Lower lobe of right lung (tissue), 2 donors: ENCODE measurements at regions not wholly inside any gene's neighbourhood (a gene's known extent, or its start where the extent isn't known, plus 50 kb on each side); places are given as distances from the start of the nearest gene placed in this dataset.

Experiments
- ATAC-seq, 2 donors: fragments of 200-7000 bp; cut with Tn5 transposase; one replicate each; pipeline ENCODE4 v1.9.1; 2020 to 2022; ENCODE audit warnings: mild to moderate bottlenecking in 2 of 2, moderate library complexity in 2 of 2
- DNase-seq: peaks from one replicate; pipeline ENCODE4 v3.0.0-alpha.2; 2020
- H3K27ac ChIP-seq: fragments of 200-600 bp; one replicate; pipeline ENCODE4 v1.8.0; 2022
- H3K27me3 ChIP-seq: fragments of 200-600 bp; one replicate; pipeline ENCODE4 v1.8.0; 2022; ENCODE audit warnings: low read depth
- H3K36me3 ChIP-seq: fragments of 200-600 bp; one replicate; pipeline ENCODE4 v1.8.0; 2022; ENCODE audit warnings: mild to moderate bottlenecking
- H3K4me1 ChIP-seq: fragments of 200-600 bp; one replicate; pipeline ENCODE4 v1.8.0; 2022
- H3K4me3 ChIP-seq: fragments of 200-600 bp; one replicate; pipeline ENCODE4 v1.8.0; 2022; ENCODE audit warnings: mild to moderate bottlenecking
- H3K9me3 ChIP-seq: fragments of 200-600 bp; one replicate; pipeline ENCODE4 v1.8.0; 2022
- CTCF ChIP-seq: fragments of 200-600 bp; IDR thresholded peaks from one replicate; pipeline ENCODE4 v1.8.0; 2022; ENCODE audit warnings: antibody characterized with exemption, mild to moderate bottlenecking
- intact Hi-C: fragments of 100-400 bp; cut with DNase I; formaldehyde crosslinking; loops from one replicate; pipeline ENCODE4 v1.11.0; 2022
- donor health status: DM: no; HTN: yes; CAD: no; lungs with severe emphysema.

GRCh38 chr5:85170183-85170582 lies 785.5 kb upstream of the EDIL3 start:
- TF ChIP-seq CTCF, result no peak
- no peak overlapping the region for H3K27ac ChIP-seq
- H3K4me3 ChIP-seq, result no peak overlapping the region
- intact Hi-C loops, result no loop called here
- H3K4me1 ChIP-seq, result no peaks in the 10 kb centered on the region
- H3K9me3 ChIP-seq, result no peaks in the 10 kb centered on the region
- no peaks in the 10 kb centered on the region for H3K27me3 ChIP-seq
- ATAC-seq (no peak), DNase-seq (no peak)
- H3K36me3 ChIP-seq, result no peaks in the 10 kb centered on the region

GRCh38 chr5:85173469-85173868 lies 788.8 kb upstream of the EDIL3 start:
- H3K4me1 ChIP-seq, result no peaks in the 10 kb centered on the region
- intact Hi-C loops, result no loop called here
- no peak for TF ChIP-seq CTCF
- H3K27ac ChIP-seq, result no peak overlapping the region
- ATAC-seq (no peak), DNase-seq (no peak)
- no peak overlapping the region for H3K4me3 ChIP-seq
- no peaks in the 10 kb centered on the region for H3K27me3 ChIP-seq
- H3K36me3 ChIP-seq, result no peaks in the 10 kb centered on the region
- no peaks in the 10 kb centered on the region for H3K9me3 ChIP-seq

- H3K4me3 ChIP-seq, result no peak overlapping the region
- H3K36me3 ChIP-seq, result no peaks in the 10 kb centered on the region
- DNase-seq (no peak), ATAC-seq (no peak)
- intact Hi-C loops, result no loop called here
- no peak for TF ChIP-seq CTCF
- H3K27me3 ChIP-seq, result no peaks in the 10 kb centered on the region
- H3K27ac ChIP-seq, result no peak overlapping the region
- H3K9me3 ChIP-seq, result no peaks in the 10 kb centered on the region
- H3K4me1 ChIP-seq, result no peaks in the 10 kb centered on the region
Measured at GRCh38 chr5:85182344-85182743, 797.7 kb upstream of the EDIL3 start.

- no peaks in the 10 kb centered on the region for H3K27me3 ChIP-seq
- peak in 1 of 2 donors; percentile 19 for ATAC-seq
- intact Hi-C loops, result no loop called here
Measured at GRCh38 chr5:85204289-85204688, 819.6 kb upstream of the EDIL3 start.

GRCh38 chr5:85205430-85205829 lies 820.8 kb upstream of the EDIL3 start:
- DNase-seq, result no peak
- intact Hi-C loops, result no loop called here
- Histone ChIP-seq H3K36me3 (no peaks in the 10 kb centered on the region), H3K4me1 (no peaks in the 10 kb centered on the region), H3K27me3 (no peaks in the 10 kb centered on the region), H3K9me3 (peaks cover 4% of the 10 kb centered on the region), H3K4me3 (no peak overlapping the region), H3K27ac (no peak overlapping the region)
- no peak for ATAC-seq
- no peak for TF ChIP-seq CTCF

More at GRCh38 chr5:85204289-85204688, 819.6 kb upstream of the EDIL3 start:
- Histone ChIP-seq H3K4me1 (no peaks in the 10 kb centered on the region), H3K36me3 (no peaks in the 10 kb centered on the region), H3K27ac (no peak overlapping the region), H3K4me3 (no peak overlapping the region), H3K9me3 (peaks cover 4% of the 10 kb centered on the region)
- TF ChIP-seq CTCF, result no peak
- no peak for DNase-seq

- no peak for ATAC-seq
- intact Hi-C loops, result no loop called here
Measured at GRCh38 chr5:85225388-85225787, 840.7 kb upstream of the EDIL3 start.

More at GRCh38 chr5:85225388-85225787, 840.7 kb upstream of the EDIL3 start:
- Histone ChIP-seq H3K27ac (no peak overlapping the region), H3K27me3 (no peaks in the 10 kb centered on the region), H3K9me3 (no peaks in the 10 kb centered on the region), H3K36me3 (no peaks in the 10 kb centered on the region), H3K4me1 (no peaks in the 10 kb centered on the region), H3K4me3 (no peak overlapping the region)
- no peak for DNase-seq
- TF ChIP-seq CTCF, result no peak
